GM19099 (cell line): ENCODE measurements at regions not wholly inside any gene's neighbourhood (a gene's known extent, or its start where the extent isn't known, plus 50 kb on each side); places are given as distances from the start of the nearest gene placed in this dataset.

ENCODE experiments used
- POLR2A ChIP-seq: IDR thresholded peaks from 3 replicates; pipeline ENCODE4 v1.6.1; 2011; ENCODE audit warnings: low read depth; ENCODE audit not compliant: insufficient read length; ENCODE audit errors: extremely low read depth

GRCh38 chr16:85417156-85417860 is 195.8 kb upstream of the GSE1 start:
- TF ChIP-seq POLR2A = no peak

- TF ChIP-seq POLR2A = no peak
Observed at GRCh38 chr16:85418978-85419491, 194.1 kb upstream of the GSE1 start.

GRCh38 chr16:85419503-85420408 is 193.4 kb upstream of the GSE1 start:
- TF ChIP-seq POLR2A = no peak

- no peak for TF ChIP-seq POLR2A
Observed at GRCh38 chr16:85420501-85421337, 192.4 kb upstream of the GSE1 start.

- no peak for TF ChIP-seq POLR2A
Observed at GRCh38 chr16:85421338-85422195, 191.6 kb upstream of the GSE1 start.

- TF ChIP-seq POLR2A = no peak
Observed at GRCh38 chr16:85422196-85422631, 190.9 kb upstream of the GSE1 start.

GRCh38 chr16:85422632-85423550 is 190.2 kb upstream of the GSE1 start:
- no peak for TF ChIP-seq POLR2A

- no peak for TF ChIP-seq POLR2A
Observed at GRCh38 chr16:85423631-85424030, 189.5 kb upstream of the GSE1 start.

GRCh38 chr16:85424260-85425073 is 188.7 kb upstream of the GSE1 start:
- TF ChIP-seq POLR2A = no peak

- no peak for TF ChIP-seq POLR2A
Observed at GRCh38 chr16:85425074-85425662, 188.0 kb upstream of the GSE1 start.

GRCh38 chr16:85426806-85427205 is 186.3 kb upstream of the GSE1 start:
- no peak for TF ChIP-seq POLR2A

- no peak for TF ChIP-seq POLR2A
Observed at GRCh38 chr16:85428168-85428898, 184.8 kb upstream of the GSE1 start.
